Parathyroid adenoma (tissue), 2 donors: ENCODE measurements at regions not wholly inside any gene's neighbourhood (a gene's known extent, or its start where the extent isn't known, plus 50 kb on each side); places are given as distances from the start of the nearest gene placed in this dataset.

ENCODE experiments used
- H2AFZ ChIP-seq: fragments of 300-600 bp; sonication (generic); one replicate; pipeline ENCODE4 v1.7.0; 2017; ENCODE audit warnings: antibody characterized with exemption, mild to moderate bottlenecking
- H3K27ac ChIP-seq: fragments of 300-600 bp; sonication (generic); one replicate; pipeline ENCODE4 v1.7.0; 2017
- H3K27me3 ChIP-seq: fragments of 300-600 bp; sonication (generic); one replicate; pipeline ENCODE4 v1.7.0; 2017; ENCODE audit warnings: low read length; ENCODE audit not compliant: control insufficient read depth, insufficient read depth
- H3K36me3 ChIP-seq: fragments of 300-600 bp; sonication (generic); one replicate; pipeline ENCODE4 v1.7.0; 2017; ENCODE audit warnings: low read length; ENCODE audit not compliant: control insufficient read depth, insufficient read depth
- H3K4me1 ChIP-seq: fragments of 300-600 bp; sonication (generic); one replicate; pipeline ENCODE4 v1.7.0; 2017; ENCODE audit warnings: control low read depth
- H3K4me2 ChIP-seq: fragments of 300-600 bp; sonication (generic); one replicate; pipeline ENCODE4 v1.7.0; 2017; ENCODE audit warnings: low read length
- H3K4me3 ChIP-seq: fragments of 300-600 bp; sonication (generic); one replicate; pipeline ENCODE4 v1.7.0; 2017; ENCODE audit warnings: low read depth, low read length
- H3K79me2 ChIP-seq: fragments of 300-600 bp; sonication (generic); one replicate; pipeline ENCODE4 v1.7.0; 2017; ENCODE audit warnings: control low read depth
- H3K9ac ChIP-seq: fragments of 300-600 bp; sonication (generic); one replicate; pipeline ENCODE4 v1.7.0; 2017; ENCODE audit warnings: mild to moderate bottlenecking
- H3K9me3 ChIP-seq: fragments of 300-600 bp; sonication (generic); one replicate; pipeline ENCODE4 v1.7.0; 2017; ENCODE audit warnings: low read length; ENCODE audit not compliant: control insufficient read depth
- TF ChIP-seq, protein P1 (sequence below): fragments of 300-600 bp; sonication (generic); IDR thresholded peaks from one replicate; pipeline ENCODE4 v1.7.0; 2017; ENCODE audit warnings: antibody characterized with exemption, mild to moderate bottlenecking
- donor health status: primary hyperparathyroidism.

DNA sequence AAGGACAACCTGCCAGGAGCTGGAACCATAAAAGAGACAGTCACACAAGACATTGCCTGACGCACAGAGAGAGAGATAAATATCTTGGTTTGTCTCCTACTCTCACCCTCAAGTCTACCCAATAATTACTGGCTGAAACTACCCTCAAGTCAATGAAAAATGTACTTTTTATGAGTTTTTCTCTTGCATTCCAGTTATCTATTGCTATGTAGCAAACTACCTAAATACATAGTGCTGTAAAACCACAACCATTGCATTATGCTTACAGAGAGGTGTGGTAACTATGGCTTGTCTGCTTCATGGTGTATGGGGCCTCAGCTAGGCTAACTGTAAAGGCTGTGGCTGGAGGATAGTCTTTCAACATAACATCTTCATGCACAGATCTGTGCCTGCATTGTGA, 247.8 kb downstream of the HAO1 start:
- Histone ChIP-seq H3K9ac (no peak overlapping the region), H3K4me2 (no peak overlapping the region), H3K36me3 (no peaks in the 10 kb centered on the region), H3K79me2 (no peaks in the 10 kb centered on the region), H3K27ac (no peak overlapping the region), H3K4me1 (no peaks in the 10 kb centered on the region), H3K9me3 (no peaks in the 10 kb centered on the region), H2AFZ (no peak overlapping the region), H3K27me3 (no peaks in the 10 kb centered on the region), H3K4me3 (no peak overlapping the region)
- TF ChIP-seq, protein P1, sequence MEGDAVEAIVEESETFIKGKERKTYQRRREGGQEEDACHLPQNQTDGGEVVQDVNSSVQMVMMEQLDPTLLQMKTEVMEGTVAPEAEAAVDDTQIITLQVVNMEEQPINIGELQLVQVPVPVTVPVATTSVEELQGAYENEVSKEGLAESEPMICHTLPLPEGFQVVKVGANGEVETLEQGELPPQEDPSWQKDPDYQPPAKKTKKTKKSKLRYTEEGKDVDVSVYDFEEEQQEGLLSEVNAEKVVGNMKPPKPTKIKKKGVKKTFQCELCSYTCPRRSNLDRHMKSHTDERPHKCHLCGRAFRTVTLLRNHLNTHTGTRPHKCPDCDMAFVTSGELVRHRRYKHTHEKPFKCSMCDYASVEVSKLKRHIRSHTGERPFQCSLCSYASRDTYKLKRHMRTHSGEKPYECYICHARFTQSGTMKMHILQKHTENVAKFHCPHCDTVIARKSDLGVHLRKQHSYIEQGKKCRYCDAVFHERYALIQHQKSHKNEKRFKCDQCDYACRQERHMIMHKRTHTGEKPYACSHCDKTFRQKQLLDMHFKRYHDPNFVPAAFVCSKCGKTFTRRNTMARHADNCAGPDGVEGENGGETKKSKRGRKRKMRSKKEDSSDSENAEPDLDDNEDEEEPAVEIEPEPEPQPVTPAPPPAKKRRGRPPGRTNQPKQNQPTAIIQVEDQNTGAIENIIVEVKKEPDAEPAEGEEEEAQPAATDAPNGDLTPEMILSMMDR, result no peak

DNA sequence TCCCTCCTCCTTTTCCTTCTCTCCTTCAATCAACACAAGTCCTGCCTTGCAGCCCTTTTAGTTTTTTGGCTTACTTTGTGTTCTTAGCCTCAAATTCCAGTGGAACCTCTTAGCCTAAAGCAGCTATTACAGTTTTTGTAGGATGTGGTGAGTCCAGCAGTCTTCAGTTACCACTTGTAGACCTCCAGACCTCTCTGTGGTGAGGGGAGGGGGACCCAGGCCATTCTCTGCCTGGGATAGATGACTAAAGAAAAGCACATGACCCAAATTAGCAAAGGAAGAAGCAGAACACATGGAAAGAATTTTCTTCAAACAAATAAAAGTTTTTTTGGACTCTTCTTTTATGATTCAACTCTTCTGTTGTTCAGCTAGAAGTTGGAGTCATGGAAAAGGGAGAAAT, 246.5 kb downstream of the HAO1 start:
- Histone ChIP-seq H3K4me1 (no peaks in the 10 kb centered on the region), H3K9ac (no peak overlapping the region), H3K4me2 (no peak overlapping the region), H3K36me3 (no peaks in the 10 kb centered on the region), H2AFZ (no peak overlapping the region), H3K27ac (no peak overlapping the region), H3K79me2 (no peaks in the 10 kb centered on the region), H3K4me3 (no peak overlapping the region), H3K9me3 (no peaks in the 10 kb centered on the region), H3K27me3 (no peaks in the 10 kb centered on the region)
- TF ChIP-seq, protein P1, result no peak

DNA sequence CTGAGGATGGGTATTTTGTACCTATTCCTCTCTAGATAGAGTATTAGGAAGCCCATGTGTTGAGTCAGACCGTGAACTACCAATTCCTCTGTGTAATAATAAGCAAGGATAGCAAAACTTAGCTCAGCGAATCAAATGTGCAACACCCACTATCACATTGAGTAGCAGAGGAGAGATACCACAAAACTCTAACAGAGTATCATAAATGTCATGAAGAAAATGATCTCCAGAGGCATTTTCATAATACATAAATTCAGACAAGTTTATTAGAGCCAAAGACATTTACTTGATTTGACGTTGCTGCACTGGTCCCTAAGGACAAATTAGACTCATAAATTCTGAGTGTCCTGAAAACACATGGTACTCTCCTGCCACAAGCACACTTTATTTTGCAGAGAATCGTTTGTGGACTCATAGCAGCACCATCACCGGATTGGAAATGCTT, 245.2 kb downstream of the HAO1 start:
- Histone ChIP-seq H3K79me2 (no peaks in the 10 kb centered on the region), H2AFZ (no peak overlapping the region), H3K4me2 (no peak overlapping the region), H3K9me3 (no peaks in the 10 kb centered on the region), H3K9ac (no peak overlapping the region), H3K4me1 (no peaks in the 10 kb centered on the region), H3K36me3 (no peaks in the 10 kb centered on the region), H3K4me3 (no peak overlapping the region), H3K27ac (no peak overlapping the region), H3K27me3 (no peaks in the 10 kb centered on the region)
- TF ChIP-seq, protein P1, result no peak

DNA sequence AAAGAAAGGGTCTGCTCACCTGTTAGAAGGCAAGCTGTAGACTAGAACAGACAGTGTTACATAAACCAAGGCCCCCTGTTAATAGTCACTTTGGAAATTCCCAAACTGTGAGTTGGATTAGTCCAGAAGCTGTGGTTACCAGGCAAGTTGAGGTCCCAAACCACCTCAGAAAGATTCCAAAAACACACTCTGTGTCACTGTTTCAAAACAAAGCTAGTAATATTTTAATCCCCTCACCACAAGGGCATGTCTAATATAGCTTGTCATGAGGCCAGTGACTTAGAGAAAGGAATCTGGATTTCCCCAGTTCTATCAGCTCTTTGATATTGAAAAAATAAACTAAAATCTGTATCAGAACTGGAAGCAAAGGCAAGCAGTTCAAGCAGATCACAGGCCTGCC, 244.6 kb downstream of the HAO1 start:
- Histone ChIP-seq H3K9ac (no peak overlapping the region), H3K36me3 (no peaks in the 10 kb centered on the region), H3K4me3 (no peak overlapping the region), H2AFZ (no peak overlapping the region), H3K27me3 (no peaks in the 10 kb centered on the region), H3K9me3 (no peaks in the 10 kb centered on the region), H3K4me1 (no peaks in the 10 kb centered on the region), H3K4me2 (no peak overlapping the region), H3K27ac (no peak overlapping the region), H3K79me2 (no peaks in the 10 kb centered on the region)
- TF ChIP-seq, protein P1, result no peak

DNA sequence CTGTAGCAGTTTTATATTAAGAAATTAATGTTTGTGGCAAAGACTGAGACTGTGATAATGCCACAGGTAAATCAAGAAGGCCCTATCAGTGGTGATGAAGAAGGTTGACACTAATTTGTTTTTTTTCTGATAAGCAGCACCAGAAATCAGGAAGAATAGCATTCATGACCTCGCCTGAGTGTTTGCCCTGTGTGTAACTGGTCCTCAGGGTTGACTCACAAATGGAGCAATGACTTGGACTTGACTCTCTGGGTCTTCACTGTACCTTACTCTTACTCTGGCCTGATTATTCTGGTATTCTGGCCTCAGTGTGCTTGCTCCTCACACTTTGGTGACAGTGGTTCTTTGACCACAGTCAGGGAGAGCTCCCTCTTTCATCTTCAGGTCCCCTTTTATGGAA, 243.9 kb downstream of the HAO1 start:
- TF ChIP-seq, protein P1, result no peak
- H3K36me3 ChIP-seq, result no peaks in the 10 kb centered on the region
- no peaks in the 10 kb centered on the region for H3K79me2 ChIP-seq
- no peaks in the 10 kb centered on the region for H3K9me3 ChIP-seq
- H2AFZ ChIP-seq, result no peak overlapping the region
- H3K4me2 ChIP-seq, result no peak overlapping the region
- no peaks in the 10 kb centered on the region for H3K4me1 ChIP-seq
- no peaks in the 10 kb centered on the region for H3K27me3 ChIP-seq
- no peak overlapping the region for H3K4me3 ChIP-seq
- H3K9ac ChIP-seq, result no peak overlapping the region
- H3K27ac ChIP-seq, result no peak overlapping the region
